GM21528 (cell line): ENCODE measurements at regions not wholly inside any gene's neighbourhood (a gene's known extent, or its start where the extent isn't known, plus 50 kb on each side); places are given as distances from the start of the nearest gene placed in this dataset.

Experiments used
- ATAC-seq: cut with Tn5 transposase; IDR thresholded peaks from one replicate; pipeline ENCODE4 v1.9.1; 2021; ENCODE audit warnings: mild to moderate bottlenecking, moderate library complexity; ENCODE audit not compliant: unreplicated experiment, low FRiP score

GRCh38 chr5:74275171-74275992 lies 365.1 kb downstream of the ENC1 start:
- no peak for ATAC-seq

DNA sequence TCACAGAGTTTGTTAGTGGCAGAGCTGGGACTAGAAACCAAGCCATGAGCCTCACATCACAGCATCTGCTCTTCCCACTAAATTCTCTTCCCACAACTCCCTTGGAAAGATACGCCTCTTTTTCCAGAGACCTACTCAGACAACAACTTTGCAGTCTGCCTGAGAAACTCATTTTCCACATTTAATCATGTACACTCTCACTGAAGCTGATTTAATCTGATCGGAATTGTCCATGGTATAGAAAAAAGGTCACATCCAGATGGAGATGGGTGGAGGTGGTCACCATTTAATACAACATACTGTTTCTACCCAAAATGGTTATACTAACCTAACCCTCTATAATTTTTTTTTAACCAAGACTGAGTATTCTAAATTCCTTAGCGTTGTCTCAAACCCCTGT lies 366.2 kb downstream of the ENC1 start:
- no peak for ATAC-seq

DNA sequence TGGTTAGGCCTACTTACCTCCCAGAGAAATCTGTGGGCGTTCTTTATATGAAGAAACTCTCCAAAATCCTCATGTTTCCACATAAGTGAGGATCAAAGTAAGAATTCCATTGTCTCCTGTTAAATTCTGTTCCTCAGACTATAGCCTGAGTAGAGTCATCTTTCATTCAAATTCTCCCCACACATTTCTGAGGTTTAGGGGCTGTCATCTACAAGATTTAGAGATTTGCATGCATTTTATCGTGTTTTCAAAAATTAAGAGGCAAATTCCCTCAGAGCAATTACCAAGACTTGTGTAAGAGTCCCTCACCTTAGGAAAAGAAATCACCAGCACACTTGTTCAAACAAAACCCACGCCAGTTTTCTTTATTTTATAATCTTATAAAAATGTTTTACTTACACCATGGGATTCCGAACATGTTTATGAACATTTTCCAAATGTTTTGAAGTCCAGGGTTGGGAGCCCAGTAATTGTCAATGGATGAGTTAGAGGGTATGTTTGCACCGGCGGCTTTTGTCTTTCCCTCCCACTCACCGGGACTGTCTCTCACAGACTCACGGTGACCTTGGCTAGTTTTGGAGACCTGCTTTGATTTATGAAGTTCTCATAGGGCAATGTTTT lies 367.6 kb downstream of the ENC1 start:
- no peak for ATAC-seq

- ATAC-seq: no peak
These were observed 368.3 kb downstream of the ENC1 start for GRCh38 chr5:74272024-74272775.

- no peak for ATAC-seq
These were observed 372.2 kb downstream of the ENC1 start for GRCh38 chr5:74268297-74268696.

DNA sequence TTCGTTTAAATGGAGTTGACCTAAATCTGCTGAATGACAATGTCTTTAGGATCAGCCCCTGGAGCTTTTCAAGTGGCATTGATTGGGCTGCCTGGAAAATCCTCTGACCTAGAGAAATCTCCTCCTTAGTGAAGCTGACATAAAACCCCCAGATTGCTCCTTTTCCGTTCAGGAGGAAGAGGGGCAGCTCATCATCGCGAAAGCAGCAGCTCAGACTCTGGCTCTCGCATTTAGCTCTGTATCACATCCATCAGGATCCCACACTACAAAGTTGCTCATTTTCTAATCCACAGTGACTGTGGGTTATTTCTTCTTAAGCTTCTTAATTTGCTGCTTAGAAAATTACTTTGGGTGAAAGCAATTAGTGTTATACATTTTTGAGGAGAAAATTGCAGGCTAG lies 373.7 kb downstream of the ENC1 start:
- no peak for ATAC-seq

GRCh38 chr5:74266132-74266531 lies 374.4 kb downstream of the ENC1 start:
- ATAC-seq: no peak

DNA sequence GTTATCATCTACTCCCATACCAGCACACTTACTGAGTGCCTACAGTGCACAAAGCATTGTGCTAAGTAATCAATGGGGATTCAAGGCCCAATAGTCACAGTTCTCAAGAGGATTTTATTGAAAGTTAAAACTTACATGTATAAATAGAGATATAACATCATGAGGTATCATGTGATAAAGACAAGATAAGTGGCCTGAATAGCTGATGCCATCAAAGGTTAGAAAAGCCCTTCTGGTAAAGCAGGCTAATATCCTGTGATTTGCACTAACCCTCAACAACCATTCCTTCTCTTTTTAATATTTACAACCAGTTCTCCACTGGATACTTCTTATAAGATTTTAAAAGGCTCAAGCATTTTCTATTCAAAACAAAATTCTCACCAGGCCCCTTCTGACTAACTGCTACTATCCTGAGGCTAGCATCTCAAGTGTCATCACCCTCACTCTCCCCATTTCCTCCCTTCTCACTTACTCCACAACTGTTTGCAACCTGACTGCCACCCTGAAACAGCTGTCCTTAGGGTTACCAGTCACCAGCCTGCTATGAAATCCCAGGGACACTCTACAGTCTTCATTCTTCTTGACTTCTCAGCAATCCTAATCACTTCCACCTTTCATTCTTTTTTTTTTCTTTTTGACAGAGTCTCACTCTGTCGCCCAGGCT lies 377.9 kb downstream of the ENC1 start:
- ATAC-seq: no peak

DNA sequence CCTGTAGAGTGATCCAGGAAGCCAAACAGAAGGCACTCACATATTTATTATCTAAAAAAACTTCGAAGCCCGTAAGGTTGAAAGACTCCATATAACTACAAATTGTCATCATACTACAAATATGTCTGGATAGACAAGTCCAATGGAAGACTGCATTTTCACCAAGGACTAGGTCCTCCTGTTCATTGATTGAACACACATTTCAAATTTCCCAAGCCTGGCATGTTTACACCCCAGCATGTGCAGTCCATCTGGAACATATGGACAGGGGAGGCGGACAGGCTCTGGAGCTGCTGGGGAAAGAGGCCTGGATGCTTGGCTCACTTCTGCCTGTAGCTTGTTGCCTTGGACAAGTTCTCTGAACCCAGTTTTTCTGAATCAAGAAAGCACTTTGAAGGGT lies 378.7 kb downstream of the ENC1 start:
- no peak for ATAC-seq

GRCh38 chr5:74261421-74261820 lies 379.1 kb downstream of the ENC1 start:
- ATAC-seq: no peak

DNA sequence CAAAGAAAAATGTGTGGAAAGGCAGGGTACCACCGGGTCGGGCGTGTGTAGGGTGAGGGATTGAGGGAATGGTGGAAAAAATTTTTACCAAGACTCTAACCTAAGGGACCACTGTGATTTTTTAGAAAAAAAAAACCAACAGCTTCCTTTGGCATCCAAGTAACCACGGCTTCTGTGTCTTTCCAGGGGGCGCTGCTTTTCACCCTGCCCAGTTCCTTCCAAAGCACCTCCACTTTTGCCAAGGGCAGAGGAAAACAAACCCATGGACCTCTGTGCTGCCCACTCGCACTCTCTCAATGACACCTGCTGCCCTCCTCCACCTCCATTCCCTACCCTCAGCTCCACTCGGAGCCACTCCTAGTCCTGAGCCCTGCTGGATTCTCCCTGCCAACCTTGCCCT lies 381.0 kb downstream of the ENC1 start:
- ATAC-seq: no peak

- no peak for ATAC-seq
These were observed 382.2 kb downstream of the ENC1 start for GRCh38 chr5:74258314-74258665.

- no peak for ATAC-seq
These were observed 382.7 kb downstream of the ENC1 start for GRCh38 chr5:74257645-74258313.

DNA sequence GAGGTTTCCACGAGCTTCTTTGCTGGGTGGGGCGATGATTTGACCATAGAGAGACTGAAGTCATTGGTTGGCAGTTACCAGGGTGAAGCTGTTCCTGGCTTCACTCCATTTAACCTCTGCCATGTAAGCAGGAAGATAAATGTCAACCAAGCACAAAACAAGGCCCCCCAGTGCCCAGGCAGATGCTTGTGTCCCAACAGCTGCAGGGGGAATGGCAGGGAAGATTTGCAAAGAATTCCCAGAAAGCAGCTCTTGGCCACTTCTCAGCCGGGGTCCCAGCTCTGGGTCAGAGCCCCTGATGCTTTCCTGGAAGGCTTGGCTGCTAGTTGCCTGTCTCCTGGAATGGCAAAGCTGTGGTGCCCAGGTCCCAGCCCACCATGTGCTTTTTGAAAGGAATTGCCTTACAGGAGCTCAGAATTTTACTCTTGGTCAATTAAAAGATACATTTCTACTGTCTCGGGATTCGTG lies 383.4 kb downstream of the ENC1 start:
- ATAC-seq: no peak

GRCh38 chr5:74255692-74256392 lies 384.7 kb downstream of the ENC1 start:
- ATAC-seq: no peak

GRCh38 chr5:74254257-74254656 lies 386.3 kb downstream of the ENC1 start:
- no peak for ATAC-seq

DNA sequence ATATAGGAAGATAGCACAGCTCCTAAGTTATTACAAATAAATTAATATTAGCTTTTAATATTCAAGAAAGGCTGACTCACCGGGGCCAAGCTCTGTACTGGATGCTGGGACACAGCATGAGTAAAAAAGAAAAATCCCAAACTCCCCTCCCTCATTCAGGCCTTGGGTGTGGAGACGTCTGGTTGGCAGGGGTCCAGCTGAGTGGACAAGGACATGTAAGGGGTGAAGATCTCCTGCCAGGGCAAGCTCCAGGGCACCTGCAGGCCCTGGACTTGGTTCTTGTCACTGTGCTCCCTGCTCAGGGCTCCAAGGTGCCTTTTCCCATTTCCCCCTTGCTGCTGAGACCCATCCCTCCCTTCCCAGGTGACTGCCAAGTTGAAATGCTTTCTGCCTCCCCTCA lies 388.5 kb downstream of the ENC1 start:
- no peak for ATAC-seq

DNA sequence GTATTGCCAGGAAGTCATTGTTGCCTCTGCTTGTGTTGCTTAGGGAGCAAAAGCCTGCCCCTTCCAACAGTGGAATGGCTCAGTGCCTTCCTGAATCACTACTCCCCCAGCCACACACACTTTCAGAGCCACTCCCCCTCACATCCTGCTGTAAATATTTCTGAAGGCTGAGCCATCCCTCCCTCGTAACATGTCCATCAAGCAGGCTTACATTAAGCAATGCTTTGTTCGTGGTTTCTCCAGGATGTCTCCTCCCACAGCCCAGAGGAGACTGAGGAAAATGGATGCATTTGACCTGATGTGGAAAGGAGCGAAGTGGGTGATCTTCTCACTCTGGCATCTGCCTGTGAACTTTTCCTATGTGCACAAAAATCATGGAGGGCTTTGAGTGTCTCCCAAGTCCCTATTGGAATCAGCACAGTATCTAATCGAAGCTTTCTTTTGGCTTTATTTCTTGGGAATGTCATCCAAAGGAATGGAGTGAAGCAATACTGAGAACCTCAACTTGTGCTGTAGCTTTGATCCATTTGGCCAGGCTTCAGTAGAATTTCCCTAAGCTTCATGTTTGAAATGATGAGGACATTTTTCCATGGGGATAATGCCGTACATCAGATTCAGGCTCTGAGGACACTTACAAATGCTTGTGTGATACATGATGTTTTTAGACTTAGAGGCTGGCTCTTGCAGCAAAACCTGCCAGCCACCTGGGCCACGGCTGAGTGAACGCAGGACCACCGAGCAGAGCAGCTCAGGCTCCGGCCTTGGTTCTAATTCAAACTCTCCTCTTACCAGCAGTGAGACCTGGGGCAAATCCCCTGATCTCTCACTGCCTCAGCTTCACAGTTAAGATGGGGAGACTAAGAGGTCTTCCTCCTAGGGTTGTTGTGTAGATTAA lies 389.1 kb downstream of the ENC1 start:
- ATAC-seq: no peak
